Stomach (tissue), 4 donors: ENCODE measurements at regions not wholly inside any gene's neighbourhood (a gene's known extent, or its start where the extent isn't known, plus 50 kb on each side); places are given as distances from the start of the nearest gene placed in this dataset.
"Not testable (repeated sequence)": the region's sequence is repeated elsewhere in the genome, so short reads cannot be mapped to it uniquely, and the experiment has no call there.

Source experiments
- EP300 ChIP-seq: sonication (generic); formaldehyde crosslinking; IDR thresholded peaks from one replicate; pipeline ENCODE4 v1.6.1; 2017; ENCODE audit warnings: antibody characterized with exemption
- POLR2A ChIP-seq, 4 donors: fragments of 450-650 bp; IDR thresholded peaks; one replicate each; pipeline ENCODE4 v1.6.1; 2016; ENCODE audit warnings: antibody characterized with exemption in 4 of 4, control low read depth in 2 of 4, mild to moderate bottlenecking in 1 of 4, moderate library complexity in 1 of 4
- POLR2AphosphoS5 ChIP-seq, 3 donors: sonication (generic); formaldehyde crosslinking; IDR thresholded peaks; one replicate each; pipeline ENCODE4 v1.6.1; 2016; ENCODE audit warnings: antibody characterized with exemption in 3 of 3
- TF ChIP-seq, protein P1 (sequence below), 7 experiments: fragments of 450-650 bp in 4 of 7; fragments of 200-600 bp in 3 of 7; sonication (generic) in 3 of 7; IDR thresholded peaks; one replicate each; pipeline ENCODE4 v1.5.1; 2016 to 2019; ENCODE audit warnings: antibody characterized with exemption in 7 of 7, control low read depth in 2 of 7, mild to moderate bottlenecking in 1 of 7

GRCh38 chr1:117716030-117716429 is 110.2 kb downstream of the TENT5C start:
- TF ChIP-seq, protein P1, sequence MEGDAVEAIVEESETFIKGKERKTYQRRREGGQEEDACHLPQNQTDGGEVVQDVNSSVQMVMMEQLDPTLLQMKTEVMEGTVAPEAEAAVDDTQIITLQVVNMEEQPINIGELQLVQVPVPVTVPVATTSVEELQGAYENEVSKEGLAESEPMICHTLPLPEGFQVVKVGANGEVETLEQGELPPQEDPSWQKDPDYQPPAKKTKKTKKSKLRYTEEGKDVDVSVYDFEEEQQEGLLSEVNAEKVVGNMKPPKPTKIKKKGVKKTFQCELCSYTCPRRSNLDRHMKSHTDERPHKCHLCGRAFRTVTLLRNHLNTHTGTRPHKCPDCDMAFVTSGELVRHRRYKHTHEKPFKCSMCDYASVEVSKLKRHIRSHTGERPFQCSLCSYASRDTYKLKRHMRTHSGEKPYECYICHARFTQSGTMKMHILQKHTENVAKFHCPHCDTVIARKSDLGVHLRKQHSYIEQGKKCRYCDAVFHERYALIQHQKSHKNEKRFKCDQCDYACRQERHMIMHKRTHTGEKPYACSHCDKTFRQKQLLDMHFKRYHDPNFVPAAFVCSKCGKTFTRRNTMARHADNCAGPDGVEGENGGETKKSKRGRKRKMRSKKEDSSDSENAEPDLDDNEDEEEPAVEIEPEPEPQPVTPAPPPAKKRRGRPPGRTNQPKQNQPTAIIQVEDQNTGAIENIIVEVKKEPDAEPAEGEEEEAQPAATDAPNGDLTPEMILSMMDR (IDR thresholded peaks at IDR 0.05), result not testable (repeated sequence)
- not testable (repeated sequence) for TF ChIP-seq POLR2A (IDR thresholded peaks at IDR 0.05); POLR2AphosphoS5 (IDR thresholded peaks at IDR 0.05); EP300
